Inflammatory macrophage treated with lipopolysaccharide for 1 hour (primary cell): ENCODE measurements at regions not wholly inside any gene's neighbourhood (a gene's known extent, or its start where the extent isn't known, plus 50 kb on each side); places are given as distances from the start of the nearest gene placed in this dataset.

Experiments used
- DNase-seq, 2 donors: peaks; one replicate each; pipeline ENCODE4 v3.0.0-alpha.2; 2020 to 2022

- DNase-seq: no peak
Observed at GRCh38 chr6:16974704-16975359, 127.0 kb upstream of the STMND1 start.

- DNase-seq: no peak
Observed at GRCh38 chr6:16974387-16974673, 127.5 kb upstream of the STMND1 start.

- DNase-seq: peak; percentile 47 to 56
Observed at GRCh38 chr6:16973545-16974386, 128.1 kb upstream of the STMND1 start.

GRCh38 chr6:16973051-16973450, 128.8 kb upstream of the STMND1 start:
- peak; percentile 4 to 13 for DNase-seq

- no peak for DNase-seq
Observed at GRCh38 chr6:16972535-16972934, 129.3 kb upstream of the STMND1 start.

- no peak for DNase-seq
Observed at GRCh38 chr6:16969699-16970655, 131.9 kb upstream of the STMND1 start.

GRCh38 chr6:16968101-16968500, 133.7 kb upstream of the STMND1 start:
- DNase-seq: no peak

- DNase-seq: no peak
Observed at GRCh38 chr6:16967470-16967817, 134.4 kb upstream of the STMND1 start.

- DNase-seq: peak in 1 of 2 donors; percentile 15
Observed at GRCh38 chr6:16966791-16967469, 134.9 kb upstream of the STMND1 start.

- no peak for DNase-seq
Observed at GRCh38 chr6:16965689-16966088, 136.2 kb upstream of the STMND1 start.

GRCh38 chr6:16964553-16965499, 137.0 kb upstream of the STMND1 start:
- peak; percentile 35 to 78 for DNase-seq

- DNase-seq: no peak
Observed at GRCh38 chr6:16961577-16961976, 140.3 kb upstream of the STMND1 start.

GRCh38 chr6:16959789-16960188, 142.1 kb upstream of the STMND1 start:
- DNase-seq: no peak

- no peak for DNase-seq
Observed at GRCh38 chr6:16956361-16956760, 145.5 kb upstream of the STMND1 start.

- DNase-seq: no peak
Observed at GRCh38 chr6:16955899-16956298, 146.0 kb upstream of the STMND1 start.

GRCh38 chr6:16953905-16954304, 147.9 kb upstream of the STMND1 start:
- DNase-seq: no peak

- no peak for DNase-seq
Observed at GRCh38 chr6:16953446-16953845, 148.4 kb upstream of the STMND1 start.

- DNase-seq: no peak
Observed at GRCh38 chr6:16950825-16951495, 150.9 kb upstream of the STMND1 start.

- no peak for DNase-seq
Observed at GRCh38 chr6:16950302-16950701, 151.5 kb upstream of the STMND1 start.

GRCh38 chr6:16949716-16950115, 152.1 kb upstream of the STMND1 start:
- DNase-seq: no peak

GRCh38 chr6:16948396-16948795, 153.5 kb upstream of the STMND1 start:
- DNase-seq: no peak
